HUES64 (cell line): ENCODE measurements at regions not wholly inside any gene's neighbourhood (a gene's known extent, or its start where the extent isn't known, plus 50 kb on each side); places are given as distances from the start of the nearest gene placed in this dataset.
"Not testable (repeated sequence)": the region's sequence is repeated elsewhere in the genome, so short reads cannot be mapped to it uniquely, and the experiment has no call there.

Experiments used
- H3K27ac ChIP-seq: 2 replicates; pipeline ENCODE4 v1.7.0; 2013; ENCODE audit warnings: low read depth, low read length, inconsistent platforms
- H3K27me3 ChIP-seq: 2 replicates; pipeline ENCODE4 v1.6.1; 2013; ENCODE audit warnings: mild to moderate bottlenecking, low read length; ENCODE audit not compliant: insufficient read depth
- H3K36me3 ChIP-seq: 2 replicates; pipeline ENCODE4 v1.6.1; 2013; ENCODE audit warnings: mild to moderate bottlenecking, low read length; ENCODE audit not compliant: insufficient read depth
- H3K4me1 ChIP-seq: 2 replicates; pipeline ENCODE4 v1.6.1; 2013; ENCODE audit warnings: mild to moderate bottlenecking, low read length, moderate library complexity; ENCODE audit not compliant: insufficient read depth
- H3K4me3 ChIP-seq: 2 replicates; pipeline ENCODE4 v1.5.1; 2013; ENCODE audit warnings: mild to moderate bottlenecking, low read length, moderate library complexity
- H3K9ac ChIP-seq: 2 replicates; pipeline ENCODE4 v1.6.1; 2013; ENCODE audit warnings: mild to moderate bottlenecking, low read depth, low read length
- H3K9me3 ChIP-seq: 2 replicates; pipeline ENCODE4 v1.6.1; 2013; ENCODE audit warnings: low read depth, low read length; ENCODE audit not compliant: insufficient read depth
- WGBS: fragments of 150-250, 120-280 bp; methylation state at CpG from one replicate; pipeline ENCODE4 v1.1.7; 2013; ENCODE audit warnings: missing lambda C conversion rate; 5-methylcytosine and 5-hydroxymethylcytosine counted together

DNA sequence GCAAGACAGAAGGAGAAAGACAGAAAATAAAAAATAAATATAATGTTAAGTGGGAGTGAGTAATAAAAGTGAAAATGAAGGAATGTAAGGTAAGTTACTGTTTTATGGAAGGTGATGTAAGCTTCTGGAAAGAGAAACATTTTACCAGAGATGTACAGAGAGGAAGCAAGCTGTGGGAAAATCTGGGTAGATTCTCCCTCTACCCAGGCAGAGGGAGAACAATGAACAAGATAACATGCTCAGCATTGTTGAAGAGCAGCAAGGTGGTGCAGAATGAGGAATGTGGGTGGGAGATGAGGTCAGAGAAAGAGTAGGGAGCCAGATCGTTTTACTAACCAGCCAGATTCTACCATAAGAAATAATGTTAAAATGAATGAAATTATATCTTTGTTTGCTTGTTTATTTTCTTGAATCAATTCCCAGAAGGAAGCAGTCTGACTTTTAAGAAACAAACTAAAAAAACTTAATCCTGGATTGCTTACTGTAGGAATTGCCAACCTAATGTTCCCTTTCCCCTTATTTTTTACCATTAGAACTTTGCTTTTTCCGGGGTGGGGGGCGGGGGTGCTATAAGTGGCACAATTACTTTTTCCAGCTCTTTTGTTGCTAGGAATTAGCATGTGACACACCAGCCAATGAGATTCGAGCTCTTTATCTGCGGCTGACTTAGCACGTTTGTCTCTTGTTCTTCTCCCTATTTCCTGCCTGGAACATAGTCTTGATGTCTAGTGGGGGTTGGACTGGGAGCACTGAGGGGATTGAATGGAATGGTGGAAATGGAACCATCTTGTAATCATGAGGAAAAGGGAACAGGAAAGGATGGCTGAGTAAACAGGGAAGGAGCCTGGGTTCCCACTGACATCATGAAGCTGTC is 356.7 kb downstream of the TMEM167A start:
- no peaks in the 10 kb centered on the region for H3K27me3 ChIP-seq
- WGBS: 75% methylated on average over 5 of the region's 6 CpGs
- H3K27ac ChIP-seq: no peak overlapping the region
- peaks cover 8% of the 10 kb centered on the region for H3K4me1 ChIP-seq
- H3K4me3 ChIP-seq: no peak overlapping the region
- no peaks in the 10 kb centered on the region for H3K9me3 ChIP-seq
- H3K36me3 ChIP-seq: no peaks in the 10 kb centered on the region
- no peak overlapping the region for H3K9ac ChIP-seq

DNA sequence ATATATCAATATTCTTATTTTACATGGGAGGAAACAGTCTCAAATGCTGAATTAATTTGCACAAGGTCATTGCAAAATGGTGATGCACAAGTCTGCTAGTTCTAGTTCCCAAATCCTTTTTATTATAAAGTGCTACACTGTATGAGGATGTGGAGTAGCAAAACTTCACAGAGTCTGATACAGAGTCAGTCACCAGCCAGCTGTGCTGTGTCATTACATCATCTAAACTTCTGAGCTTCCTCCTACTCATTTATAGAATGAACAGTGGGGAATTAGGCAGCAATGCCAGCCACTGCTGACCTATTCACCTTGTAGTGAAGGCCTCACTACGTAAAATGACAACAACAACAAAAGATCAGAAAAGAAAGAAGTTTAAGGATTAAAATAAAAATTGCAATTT is 357.8 kb downstream of the TMEM167A start:
- Histone ChIP-seq H3K9ac (no peak overlapping the region), H3K27ac (no peak overlapping the region), H3K4me1 (peaks cover 8% of the 10 kb centered on the region), H3K9me3 (no peaks in the 10 kb centered on the region), H3K27me3 (no peaks in the 10 kb centered on the region), H3K36me3 (no peaks in the 10 kb centered on the region), H3K4me3 (no peak overlapping the region)
- 100% methylated on average over 1 of the region's 1 CpG for WGBS

- no peaks in the 10 kb centered on the region for H3K36me3 ChIP-seq
- no peaks in the 10 kb centered on the region for H3K9me3 ChIP-seq
- H3K4me3 ChIP-seq: no peak overlapping the region
- H3K9ac ChIP-seq: no peak overlapping the region
- no peaks in the 10 kb centered on the region for H3K27me3 ChIP-seq
- no peak overlapping the region for H3K27ac ChIP-seq
- 100% methylated on average over 2 of the region's 2 CpGs for WGBS
- H3K4me1 ChIP-seq: peaks cover 8% of the 10 kb centered on the region
Observed at GRCh38 chr5:82717738-82718137, 359.5 kb downstream of the TMEM167A start.

- H3K9ac ChIP-seq, H3K9me3 ChIP-seq, H3K36me3 ChIP-seq, H3K27ac ChIP-seq, H3K27me3 ChIP-seq, H3K4me1 ChIP-seq, H3K4me3 ChIP-seq: not testable (repeated sequence)
- 96% methylated on average over 21 of the region's 21 CpGs for WGBS
Observed at GRCh38 chr5:82714732-82715131, 362.5 kb downstream of the TMEM167A start.

DNA sequence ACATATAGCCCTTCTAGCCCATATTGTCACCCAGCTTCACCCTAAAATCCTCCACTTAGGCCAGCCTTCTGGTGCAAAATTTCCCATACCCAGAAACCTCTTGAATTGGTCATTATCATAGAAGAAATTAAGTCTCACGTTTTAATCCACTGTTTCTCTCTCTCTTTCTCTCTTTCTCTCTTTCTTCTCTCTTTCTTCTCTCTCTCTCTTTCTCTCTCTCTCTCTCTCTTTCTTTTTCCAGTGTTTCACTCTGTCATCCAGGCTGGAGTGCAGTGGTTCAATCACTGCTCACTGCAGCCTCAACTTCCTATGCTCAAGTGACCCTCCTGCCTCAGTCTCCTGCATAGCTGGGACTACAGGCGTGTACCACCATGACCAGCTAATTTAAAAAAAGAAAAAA is 363.4 kb downstream of the TMEM167A start:
- Histone ChIP-seq H3K9ac (no peak overlapping the region), H3K4me3 (no peak overlapping the region), H3K36me3 (no peaks in the 10 kb centered on the region), H3K27me3 (no peaks in the 10 kb centered on the region), H3K4me1 (no peaks in the 10 kb centered on the region), H3K27ac (no peak overlapping the region), H3K9me3 (no peaks in the 10 kb centered on the region)
- WGBS: 90% methylated on average over 2 of the region's 2 CpGs

GRCh38 chr5:82707741-82708140 is 369.5 kb downstream of the TMEM167A start:
- Histone ChIP-seq H3K9ac (no peak overlapping the region), H3K27ac (no peak overlapping the region), H3K36me3 (no peaks in the 10 kb centered on the region), H3K4me1 (no peaks in the 10 kb centered on the region), H3K9me3 (no peaks in the 10 kb centered on the region), H3K27me3 (no peaks in the 10 kb centered on the region), H3K4me3 (no peak overlapping the region)
- WGBS: no CpG with 5 or more reads among the region's 1 CpG

DNA sequence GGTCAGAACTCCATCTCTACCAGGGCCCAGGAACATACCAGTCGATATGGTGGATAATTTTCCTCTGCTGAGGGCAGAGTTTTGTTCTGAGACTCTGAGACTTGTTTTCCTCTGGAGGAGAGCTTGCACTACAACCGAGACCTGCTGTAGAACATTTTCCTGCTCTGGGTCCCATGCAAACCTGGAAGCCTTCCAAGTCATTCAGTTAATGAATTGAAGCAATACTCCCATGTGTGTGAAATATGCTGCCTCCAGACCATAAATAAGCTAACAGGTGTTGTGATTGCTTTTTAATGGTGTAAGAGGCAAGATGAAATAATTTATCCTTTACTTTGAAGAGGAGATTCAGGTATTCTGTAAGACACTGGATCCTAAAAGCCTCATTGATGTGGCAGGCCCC is 372.8 kb downstream of the TMEM167A start:
- no peaks in the 10 kb centered on the region for H3K36me3 ChIP-seq
- no peaks in the 10 kb centered on the region for H3K9me3 ChIP-seq
- no peak overlapping the region for H3K27ac ChIP-seq
- H3K9ac ChIP-seq: no peak overlapping the region
- no peaks in the 10 kb centered on the region for H3K4me1 ChIP-seq
- no peaks in the 10 kb centered on the region for H3K27me3 ChIP-seq
- 88% methylated on average over 2 of the region's 2 CpGs for WGBS
- H3K4me3 ChIP-seq: no peak overlapping the region

DNA sequence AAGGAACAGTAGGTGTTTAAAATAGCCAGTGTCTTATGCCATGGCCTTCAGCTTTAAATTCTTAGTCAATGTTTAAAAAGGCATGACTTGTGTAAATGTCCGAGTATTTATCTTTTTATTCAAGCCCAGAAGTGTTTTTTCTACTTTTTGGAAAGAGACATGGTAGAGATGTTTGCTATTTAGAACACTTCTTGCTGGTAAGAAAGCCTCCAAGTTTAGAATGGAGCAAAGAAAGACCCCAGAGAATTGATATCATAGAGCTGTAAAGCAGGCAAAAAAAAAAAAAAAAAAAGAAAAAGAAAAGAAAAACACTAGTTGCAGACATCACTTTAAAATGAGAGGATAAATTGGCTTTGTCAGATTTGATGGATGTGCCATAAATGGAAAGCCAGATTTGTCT is 375.1 kb downstream of the TMEM167A start:
- H3K27me3 ChIP-seq: no peaks in the 10 kb centered on the region
- 0% methylated on average over 1 of the region's 1 CpG for WGBS
- no peaks in the 10 kb centered on the region for H3K4me1 ChIP-seq
- H3K36me3 ChIP-seq: no peaks in the 10 kb centered on the region
- H3K9me3 ChIP-seq: no peaks in the 10 kb centered on the region
- H3K4me3 ChIP-seq: no peak overlapping the region
- H3K27ac ChIP-seq: no peak overlapping the region
- H3K9ac ChIP-seq: no peak overlapping the region

GRCh38 chr5:82699737-82700136 is 377.5 kb downstream of the TMEM167A start:
- H3K4me3 ChIP-seq: no peak overlapping the region
- no peaks in the 10 kb centered on the region for H3K4me1 ChIP-seq
- H3K36me3 ChIP-seq: no peaks in the 10 kb centered on the region
- no peaks in the 10 kb centered on the region for H3K9me3 ChIP-seq
- no peak overlapping the region for H3K9ac ChIP-seq
- 97% methylated on average over 2 of the region's 6 CpGs for whole genome bisulfite sequencing
- H3K27me3 ChIP-seq: no peaks in the 10 kb centered on the region
- no peak overlapping the region for H3K27ac ChIP-seq

GRCh38 chr5:82698026-82698425 is 379.2 kb downstream of the TMEM167A start:
- no peak overlapping the region for H3K9ac ChIP-seq
- H3K4me1 ChIP-seq: no peaks in the 10 kb centered on the region
- WGBS: 100% methylated on average over 1 of the region's 1 CpG
- no peak overlapping the region for H3K27ac ChIP-seq
- no peaks in the 10 kb centered on the region for H3K27me3 ChIP-seq
- H3K4me3 ChIP-seq: no peak overlapping the region
- no peaks in the 10 kb centered on the region for H3K9me3 ChIP-seq
- H3K36me3 ChIP-seq: no peaks in the 10 kb centered on the region

DNA sequence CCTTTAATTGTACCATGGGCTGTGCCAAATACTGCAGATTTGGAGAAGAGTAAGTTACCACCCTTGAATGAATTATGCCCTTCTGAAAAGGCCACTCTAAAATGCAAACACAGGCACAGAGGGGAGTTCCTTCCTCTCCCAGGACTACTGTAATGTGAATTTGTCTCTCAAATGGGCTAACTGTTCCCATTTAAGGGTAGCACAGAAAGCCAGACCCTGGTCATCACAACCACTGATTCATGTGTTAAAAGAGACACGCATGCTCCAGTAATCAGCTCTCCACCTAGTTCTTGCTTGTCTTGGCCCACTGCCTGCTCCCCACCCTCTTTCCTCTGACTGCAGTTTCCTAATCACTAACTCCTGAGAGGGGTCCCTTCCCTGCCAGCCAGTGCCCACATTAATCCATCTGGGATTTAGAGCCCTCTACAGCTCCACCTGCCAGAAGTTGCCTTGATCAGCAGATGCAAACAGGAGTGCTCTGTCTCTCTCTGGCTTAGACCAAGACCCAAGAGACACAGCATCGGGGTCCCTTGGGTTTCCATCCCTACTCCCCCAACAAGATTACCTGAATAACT is 382.4 kb downstream of the TMEM167A start:
- H3K4me3 ChIP-seq: no peak overlapping the region
- no peak overlapping the region for H3K27ac ChIP-seq
- H3K9ac ChIP-seq: no peak overlapping the region
- H3K36me3 ChIP-seq: no peaks in the 10 kb centered on the region
- 77% methylated on average over 2 of the region's 2 CpGs for WGBS
- H3K9me3 ChIP-seq: no peaks in the 10 kb centered on the region
- H3K4me1 ChIP-seq: no peaks in the 10 kb centered on the region
- no peaks in the 10 kb centered on the region for H3K27me3 ChIP-seq
